Endothelial cell of umbilical vein (primary cell): ENCODE measurements at regions not wholly inside any gene's neighbourhood (a gene's known extent, or its start where the extent isn't known, plus 50 kb on each side); places are given as distances from the start of the nearest gene placed in this dataset.
"Not testable (repeated sequence)": the region's sequence is repeated elsewhere in the genome, so short reads cannot be mapped to it uniquely, and the experiment has no call there.

ENCODE experiments used
- BruUV-seq: library from RNA; stranded (reverse); fragments of 400-500 nt; replicated peaks from 2 replicates; lab custom pipeline; 2021; lab: Mats Ljungman, UMichigan
- CTCF ChIA-PET: fragments of 300-600, 350-600 bp; sonication (Branson Sonifier 250); formaldehyde crosslinking; loops from one replicate; lab custom pipeline; 2021; ENCODE audit warnings: antibody characterized with exemption, inconsistent platforms; lab: Charles Lee
- POLR2A ChIA-PET: fragments of 300-600, 350-600 bp; sonication (Branson Sonifier 250); formaldehyde crosslinking; loops from one replicate; lab custom pipeline; 2021; ENCODE audit warnings: antibody characterized with exemption, inconsistent platforms; lab: Charles Lee
- DNase-seq: peaks from one replicate; pipeline ENCODE4 v3.0.0-alpha.2; 2011; ENCODE audit warnings: low read depth, low spot score
- FAIRE-seq: peaks from 2 replicates; lab custom pipeline; 2011; peaks lifted over from hg19 to GRCh38; lab: Jason Lieb, UNC
- H2AFZ ChIP-seq: 2 replicates; pipeline ENCODE4 v1.6.0; 2012; ENCODE audit warnings: low read depth, low read length, control low read depth, inconsistent platforms
- H3K27ac ChIP-seq: 2 replicates; pipeline ENCODE4 v1.5.1; 2011; ENCODE audit warnings: low read depth, mild to moderate bottlenecking, control low read depth, low read length, moderate library complexity; ENCODE audit not compliant: insufficient read depth
- H3K27me3 ChIP-seq, 2 experiments: 2 replicates each; pipeline versions ENCODE4 v1.6.0 to v1.6.1; 2011; ENCODE audit warnings: low read length in 2 of 2, mixed read lengths in 1 of 2; ENCODE audit not compliant: control insufficient read depth in 2 of 2, insufficient read depth in 2 of 2
- H3K36me3 ChIP-seq, 2 experiments: 2 replicates in 1 of 2; 3 replicates in 1 of 2; pipeline ENCODE4 v1.5.1; 2011; ENCODE audit warnings: low read length in 2 of 2, mild to moderate bottlenecking in 1 of 2, moderate library complexity in 1 of 2; ENCODE audit not compliant: control insufficient read depth in 2 of 2, insufficient read depth in 2 of 2; ENCODE audit errors: extremely low read depth in 1 of 2
- H3K4me1 ChIP-seq: 3 replicates; pipeline ENCODE4 v1.5.1; 2011; ENCODE audit warnings: mild to moderate bottlenecking, low read length; ENCODE audit not compliant: control insufficient read depth, insufficient read depth; ENCODE audit errors: extremely low read depth
- H3K4me2 ChIP-seq: 2 replicates; pipeline ENCODE4 v1.6.1; 2011; ENCODE audit warnings: low read length, control low read depth, mixed read lengths; ENCODE audit not compliant: insufficient read depth
- H3K4me3 ChIP-seq, 3 experiments: fragments of 200-600 bp in 1 of 3; sonication (generic), shearing (Covaris generic) in 1 of 3; replicated peaks in 1 of 3; 2 replicates each; pipeline ENCODE4 v1.5.1; 2011 to 2016; ENCODE audit warnings: control low read depth in 3 of 3, low read length in 3 of 3, mild to moderate bottlenecking in 2 of 3, inconsistent platforms in 1 of 3, low read depth in 1 of 3, moderate library complexity in 1 of 3; ENCODE audit not compliant: insufficient read depth in 1 of 3
- H3K79me2 ChIP-seq: 2 replicates; pipeline ENCODE4 v1.6.0; 2012; ENCODE audit warnings: low read length, inconsistent platforms; ENCODE audit not compliant: control insufficient read depth, insufficient read depth
- H3K9ac ChIP-seq: replicated peaks from 2 replicates; pipeline ENCODE3; 2011; ENCODE audit warnings: low read length, control low read depth; ENCODE audit not compliant: insufficient read depth; ENCODE audit errors: extremely low read depth
- H3K9me1 ChIP-seq: replicated peaks from 3 replicates; pipeline ENCODE4 v1.6.0; 2011; ENCODE audit warnings: mild to moderate bottlenecking, low read length; ENCODE audit not compliant: control insufficient read depth, insufficient read depth; ENCODE audit errors: extremely low read depth
- H3K9me3 ChIP-seq: replicated peaks from 2 replicates; pipeline ENCODE4 v1.5.1; 2012; ENCODE audit warnings: low read length, inconsistent platforms; ENCODE audit not compliant: control insufficient read depth, insufficient read depth
- H4K20me1 ChIP-seq: replicated peaks from 2 replicates; pipeline ENCODE3; 2011; ENCODE audit warnings: mild to moderate bottlenecking, low read length; ENCODE audit not compliant: control insufficient read depth, insufficient read depth; ENCODE audit errors: extremely low read depth
- CTCF ChIP-seq, 2 donors: IDR thresholded peaks; 1 replicate in 1 of 2; 2 replicates in 1 of 2; pipeline ENCODE4 v1.5.1; 2011; ENCODE audit warnings: low read length in 2 of 2, mild to moderate bottlenecking in 2 of 2, moderate library complexity in 2 of 2, control low read depth in 1 of 2, inconsistent platforms in 1 of 2, low read depth in 1 of 2; ENCODE audit not compliant: insufficient read depth in 1 of 2; ENCODE audit errors: extremely low read depth in 1 of 2
- EZH2 ChIP-seq: IDR thresholded peaks from 2 replicates; pipeline ENCODE4 v1.6.1; 2012; ENCODE audit warnings: borderline replicate concordance, low read depth, mild to moderate bottlenecking, moderate library complexity, low read length, inconsistent platforms; ENCODE audit not compliant: severe bottlenecking
- FOS ChIP-seq: IDR thresholded peaks from 2 replicates; pipeline ENCODE4 v1.6.1; 2011; ENCODE audit warnings: mild to moderate bottlenecking, low read length, moderate library complexity, borderline replicate concordance; ENCODE audit not compliant: insufficient read depth
- GATA2 ChIP-seq: IDR thresholded peaks from 2 replicates; pipeline ENCODE4 v1.7.0; 2011; ENCODE audit warnings: low read depth, mild to moderate bottlenecking, moderate library complexity, mixed read lengths, low read length; ENCODE audit not compliant: insufficient read length, insufficient read depth
- JUN ChIP-seq: IDR thresholded peaks from 2 replicates; pipeline ENCODE4 v1.6.1; 2011; ENCODE audit warnings: borderline replicate concordance, low read depth; ENCODE audit not compliant: insufficient read length, insufficient read depth
- MAX ChIP-seq: IDR thresholded peaks from 2 replicates; pipeline ENCODE4 v1.6.1; 2011; ENCODE audit not compliant: insufficient read depth, insufficient read length
- MYC ChIP-seq: IDR thresholded peaks from one replicate; pipeline ENCODE4 v1.6.1; 2011; ENCODE audit warnings: mild to moderate bottlenecking, low read depth, low read length
- POLR2A ChIP-seq: IDR thresholded peaks from 2 replicates; pipeline ENCODE4 v1.6.1; 2012; ENCODE audit warnings: low read depth, mild to moderate bottlenecking, control low read depth, low read length
- POLR2AphosphoS5 ChIP-seq: IDR thresholded peaks from 2 replicates; pipeline ENCODE4 v1.6.1; 2012; ENCODE audit warnings: low read depth, mild to moderate bottlenecking, control low read depth, low read length, moderate library complexity; ENCODE audit not compliant: insufficient read depth
- dilution Hi-C: fragments of 300-500 bp; cut with MboI; formaldehyde crosslinking; loops from one replicate; pipeline ENCODE4 v1.15.0; 2019; ENCODE audit warnings: low sequenced_read_pairs; ENCODE audit not compliant: extremely low pct_ligation_motif_present
- intact Hi-C: fragments of 100-400 bp; cut with micrococcal nuclease; formaldehyde crosslinking; loops from one replicate; pipeline ENCODE4 v1.10.0; 2022

GRCh38 chr3:63135367-63135766 lies 142.7 kb upstream of the SYNPR start:
- no peaks in the 10 kb centered on the region for H4K20me1 ChIP-seq
- H3K9me3 ChIP-seq, result no peaks in the 10 kb centered on the region
- no peak overlapping the region for H3K4me3 ChIP-seq
- intact Hi-C loops, result no loop called here
- H3K9ac ChIP-seq, result no peak overlapping the region
- H3K4me1 ChIP-seq, result no peaks in the 10 kb centered on the region
- CTCF ChIA-PET, result no interaction called here
- H3K4me2 ChIP-seq, result no peak overlapping the region
- H3K79me2 ChIP-seq, result no peaks in the 10 kb centered on the region
- no peak overlapping the region for H2AFZ ChIP-seq
- BruUV-seq, result no TSS peak
- FAIRE-seq (no peak), DNase-seq (no peak)
- H3K36me3 ChIP-seq, result no peaks in the 10 kb centered on the region
- no peaks in the 10 kb centered on the region for H3K9me1 ChIP-seq
- no peaks in the 10 kb centered on the region for H3K27me3 ChIP-seq
- H3K27ac ChIP-seq, result no peak overlapping the region
- POLR2A ChIA-PET, result no interaction called here
- TF ChIP-seq FOS, result no peak
- TF ChIP-seq POLR2AphosphoS5, result no peak
- no peak for TF ChIP-seq CTCF (IDR thresholded peaks at IDR 0.05; ENCODE audit: extremely low read depth in 1 of 2, insufficient read depth in 1 of 2, low read depth in 1 of 2, low read length in 2 of 2)
- TF ChIP-seq EZH2, result no peak
- no peak for TF ChIP-seq JUN
- no peak for TF ChIP-seq POLR2A
- no peak for TF ChIP-seq MYC
- no peak for TF ChIP-seq GATA2
- TF ChIP-seq MAX, result no peak
- dilution Hi-C loops, result no loop called here

- H3K27ac ChIP-seq, H3K4me3 ChIP-seq, FAIRE-seq, CTCF ChIA-PET, H3K9me1 ChIP-seq, H3K4me2 ChIP-seq, H3K79me2 ChIP-seq, H3K9ac ChIP-seq, H2AFZ ChIP-seq, H4K20me1 ChIP-seq, POLR2A ChIA-PET, BruUV-seq, dilution Hi-C loops, H3K9me3 ChIP-seq, H3K36me3 ChIP-seq, H3K27me3 ChIP-seq, DNase-seq, intact Hi-C loops, H3K4me1 ChIP-seq: not testable (repeated sequence)
These were observed 141.9 kb upstream of the SYNPR start for GRCh38 chr3:63136249-63136648.
